ENCODE measurements at regions not wholly inside any gene's neighbourhood (a gene's known extent, or its start where the extent isn't known, plus 50 kb on each side); places are given as distances from the start of the nearest gene placed in this dataset.

GRCh38 chr20:2228926-2229325 is 66.9 kb upstream of the TGM3 start:
- Histone ChIP-seq H3K4me3 (no peak overlapping the region), H3K9me3 (no peaks in the 10 kb centered on the region), H3K36me3 (no peaks in the 10 kb centered on the region), H3K27me3 (no peaks in the 10 kb centered on the region)
- no peak for DNase-seq

- Histone ChIP-seq H3K9me3 (no peaks in the 10 kb centered on the region), H3K4me3 (no peak overlapping the region), H3K36me3 (no peaks in the 10 kb centered on the region), H3K27me3 (no peaks in the 10 kb centered on the region)
- DNase-seq = peak; percentile 85
Observed at GRCh38 chr20:2230726-2231488, 64.9 kb upstream of the TGM3 start.

DNA sequence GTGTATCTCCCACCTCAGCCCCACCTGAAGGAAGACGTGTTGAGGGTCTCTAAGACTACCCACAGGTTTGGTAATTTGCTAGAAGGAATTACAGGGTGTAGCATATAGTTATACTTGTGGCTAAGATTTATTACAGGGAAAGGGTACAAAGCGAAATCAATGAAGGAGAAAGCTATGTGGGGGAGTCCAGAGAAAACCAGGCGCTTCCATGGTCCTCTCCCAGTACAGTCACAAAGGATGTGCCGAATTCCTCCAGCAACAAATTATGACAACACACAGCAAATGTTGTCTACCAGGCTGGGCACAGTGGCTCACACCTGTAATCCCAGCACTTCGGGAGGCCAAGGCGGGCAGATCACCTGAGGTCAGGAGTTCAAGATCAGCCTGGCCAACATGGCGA is 64.1 kb upstream of the TGM3 start:
- Histone ChIP-seq H3K36me3 (no peaks in the 10 kb centered on the region), H3K4me3 (no peak overlapping the region), H3K9me3 (no peaks in the 10 kb centered on the region), H3K27me3 (no peaks in the 10 kb centered on the region)
- no peak for DNase-seq

- Histone ChIP-seq H3K4me3 (no peak overlapping the region), H3K36me3 (no peaks in the 10 kb centered on the region), H3K27me3 (no peaks in the 10 kb centered on the region), H3K9me3 (no peaks in the 10 kb centered on the region)
- no peak for DNase-seq
Observed at GRCh38 chr20:2234598-2235191, 61.1 kb upstream of the TGM3 start.

DNA sequence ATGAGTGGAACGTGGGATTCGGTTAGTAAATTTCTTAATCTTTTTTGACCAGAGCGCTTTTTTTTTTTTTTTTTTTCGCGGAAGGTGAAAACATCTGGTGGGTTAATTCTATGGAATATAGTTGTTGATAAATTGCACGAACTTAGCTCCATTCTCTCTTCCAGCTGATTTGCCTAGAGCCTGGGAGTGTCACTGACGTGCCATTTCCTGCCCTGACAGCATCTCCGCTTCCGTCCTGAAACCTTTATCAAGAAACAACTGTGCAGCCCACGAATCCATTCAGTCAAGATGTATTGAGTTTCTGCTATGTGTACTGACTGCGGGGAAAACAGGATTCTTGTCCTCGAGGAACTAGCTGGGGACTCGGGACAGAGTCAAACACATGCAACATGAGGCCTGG is 59.5 kb upstream of the TGM3 start:
- Histone ChIP-seq H3K4me3 (no peak overlapping the region), H3K27me3 (no peaks in the 10 kb centered on the region), H3K36me3 (no peaks in the 10 kb centered on the region), H3K9me3 (no peaks in the 10 kb centered on the region)
- no peak for DNase-seq

DNA sequence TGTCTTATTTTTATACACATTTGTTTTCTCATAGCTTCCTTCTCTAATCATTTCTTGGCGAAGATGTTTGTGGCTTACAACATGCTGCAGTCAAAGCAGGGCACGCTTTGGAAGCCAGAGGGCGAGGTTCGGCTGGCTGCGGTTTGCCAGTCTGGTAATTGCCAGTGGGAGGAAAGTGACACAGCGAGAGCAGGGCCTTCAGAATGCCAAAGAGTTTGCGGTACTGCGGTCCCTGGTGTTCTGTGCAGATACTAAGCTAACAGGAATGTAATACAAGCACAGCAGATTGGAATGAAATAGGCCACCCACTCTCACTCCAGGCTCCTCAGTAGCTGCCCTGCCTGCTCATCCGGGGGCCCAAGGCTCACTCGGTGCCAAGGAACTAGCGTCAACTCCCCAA is 58.7 kb upstream of the TGM3 start:
- Histone ChIP-seq H3K9me3 (no peaks in the 10 kb centered on the region), H3K27me3 (no peaks in the 10 kb centered on the region), H3K4me3 (no peak overlapping the region), H3K36me3 (no peaks in the 10 kb centered on the region)
- DNase-seq = peak; percentile 97

DNA sequence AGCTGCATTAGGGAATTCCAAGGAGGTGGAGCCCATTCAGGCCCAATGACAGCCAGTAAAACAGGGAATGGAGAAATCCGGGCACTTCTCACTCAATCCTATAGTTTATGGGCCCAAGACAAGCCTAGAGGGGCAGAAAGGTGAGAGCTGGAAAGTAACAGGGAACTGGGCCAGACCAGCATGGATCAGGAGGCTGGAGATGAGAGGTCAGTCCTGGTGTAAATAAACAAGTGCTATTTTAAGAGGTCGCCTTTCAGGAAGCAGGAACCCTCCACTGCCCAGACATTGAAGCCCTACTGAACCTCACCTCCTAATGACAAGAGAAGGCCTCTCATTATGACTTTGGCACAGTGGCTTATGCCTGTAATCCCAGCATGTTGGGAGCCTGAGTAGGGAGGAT is 57.2 kb upstream of the TGM3 start:
- H3K9me3 ChIP-seq = no peaks in the 10 kb centered on the region
- H3K4me3 ChIP-seq = no peak overlapping the region
- no peaks in the 10 kb centered on the region for H3K27me3 ChIP-seq
- no peaks in the 10 kb centered on the region for H3K36me3 ChIP-seq
- DNase-seq = no peak

GRCh38 chr20:2240835-2241234 is 55.0 kb upstream of the TGM3 start:
- H3K4me3 ChIP-seq = no peak overlapping the region
- no peak for DNase-seq
- H3K36me3 ChIP-seq = no peaks in the 10 kb centered on the region
- no peaks in the 10 kb centered on the region for H3K27me3 ChIP-seq
- no peaks in the 10 kb centered on the region for H3K9me3 ChIP-seq

DNA sequence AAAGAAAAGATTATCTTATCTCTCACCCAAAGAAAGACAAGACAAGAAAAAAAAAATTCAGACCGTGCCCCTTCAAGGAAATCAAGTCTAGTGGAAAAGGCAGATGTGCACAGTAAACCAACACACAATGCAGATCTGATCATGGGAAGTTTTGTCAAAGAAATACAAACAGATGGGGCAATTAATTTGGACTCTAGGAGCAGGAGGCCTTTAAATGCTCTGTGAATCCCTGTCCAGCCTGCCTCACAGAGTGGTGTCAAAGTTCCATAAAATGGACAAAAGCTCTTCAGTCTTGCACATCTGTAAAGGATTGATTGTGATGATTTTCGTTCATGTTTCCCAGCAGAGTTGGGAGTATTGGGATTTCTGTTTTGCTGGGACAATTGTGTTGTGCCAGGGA is 53.1 kb upstream of the TGM3 start:
- Histone ChIP-seq H3K4me3 (no peak overlapping the region), H3K9me3 (no peaks in the 10 kb centered on the region), H3K36me3 (no peaks in the 10 kb centered on the region)

GRCh38 chr20:2244523-2244922 is 51.3 kb upstream of the TGM3 start:
- Histone ChIP-seq H3K4me3 (no peak overlapping the region), H3K27me3 (no peaks in the 10 kb centered on the region), H3K36me3 (no peaks in the 10 kb centered on the region), H3K9me3 (no peaks in the 10 kb centered on the region)
- no peak for DNase-seq

More for the DNA sequence above, 53.1 kb upstream of the TGM3 start:
- no peaks in the 10 kb centered on the region for H3K27me3 ChIP-seq
- DNase-seq = no peak

- DNase-seq = no peak
- H3K27me3 ChIP-seq = no peaks in the 10 kb centered on the region
- H3K4me3 ChIP-seq = no peak overlapping the region
- no peaks in the 10 kb centered on the region for H3K36me3 ChIP-seq
- no peaks in the 10 kb centered on the region for H3K9me3 ChIP-seq
Observed at GRCh38 chr20:2244993-2245392, 50.8 kb upstream of the TGM3 start.

DNA sequence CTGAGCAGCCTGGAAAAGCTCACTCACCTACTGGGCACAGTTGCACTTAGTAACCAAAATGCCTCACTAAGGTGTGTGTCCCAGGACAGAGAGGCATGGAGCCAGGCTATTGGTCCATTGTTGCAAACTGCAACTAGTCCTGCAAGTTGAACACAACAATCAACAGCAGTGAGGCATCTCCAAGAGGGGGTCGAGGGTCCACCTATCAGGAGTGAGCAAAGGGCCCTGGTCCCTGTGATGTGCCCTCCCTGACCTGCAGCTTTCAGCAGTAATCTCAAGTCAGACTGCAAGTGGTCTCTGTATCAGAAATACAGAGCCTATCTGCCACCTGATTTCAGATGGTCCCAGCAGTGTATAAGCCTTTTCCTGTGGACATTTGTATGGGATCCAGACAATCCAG is 50.2 kb upstream of the TGM3 start:
- DNase-seq = no peak
- Histone ChIP-seq H3K27me3 (no peaks in the 10 kb centered on the region), H3K9me3 (no peaks in the 10 kb centered on the region), H3K36me3 (no peaks in the 10 kb centered on the region), H3K4me3 (no peak overlapping the region)
